Right atrium auricular region (tissue), 2 donors: ENCODE measurements at regions not wholly inside any gene's neighbourhood (a gene's known extent, or its start where the extent isn't known, plus 50 kb on each side); places are given as distances from the start of the nearest gene placed in this dataset.
"Not testable (repeated sequence)": the region's sequence is repeated elsewhere in the genome, so short reads cannot be mapped to it uniquely, and the experiment has no call there.

Source experiments
- DNase-seq: peaks from one replicate; pipeline ENCODE4 v3.0.0-alpha.2; 2019; ENCODE audit warnings: low spot score
- H3K27ac ChIP-seq, 2 donors: fragments of 200-600 bp; sonication (generic); 1 replicate in 1 of 2; 2 replicates in 1 of 2; pipeline ENCODE4 v1.5.1; 2016 to 2019
- H3K27me3 ChIP-seq, 2 donors: fragments of 200-600 bp; sonication (generic); one replicate each; pipeline versions ENCODE4 v1.5.1 to v1.6.0; 2017 to 2019
- H3K36me3 ChIP-seq: fragments of 200-600 bp; sonication (generic); one replicate; pipeline ENCODE4 v1.5.1; 2016
- H3K4me1 ChIP-seq, 2 donors: fragments of 200-600 bp; sonication (generic); one replicate each; pipeline versions ENCODE4 v1.5.1 to v1.6.0; 2017 to 2019
- H3K4me3 ChIP-seq, 2 donors: fragments of 200-600 bp; sonication (generic); 1 replicate in 1 of 2; 2 replicates in 1 of 2; pipeline ENCODE4 v1.5.1; 2017 to 2019; ENCODE audit warnings: mild to moderate bottlenecking in 1 of 2, moderate library complexity in 1 of 2
- H3K9me3 ChIP-seq, 2 donors: fragments of 200-600 bp; sonication (generic); one replicate each; pipeline ENCODE4 v1.5.1; 2019
- CTCF ChIP-seq, 2 donors: fragments of 200-600 bp; sonication (generic); IDR thresholded peaks; one replicate each; pipeline ENCODE4 v1.5.1; 2019; ENCODE audit warnings: antibody characterized with exemption in 2 of 2

GRCh38 chr16:88309908-88310265 lies 72.9 kb upstream of the ZNF469 start:
- peaks cover 0 to 2% of the 10 kb centered on the region in 2 donors for H3K4me1 ChIP-seq
- no peak overlapping the region for H3K27ac ChIP-seq
- H3K9me3 ChIP-seq, result peaks cover 0 to 10% of the 10 kb centered on the region in 2 donors
- no peak overlapping the region for H3K4me3 ChIP-seq
- DNase-seq, result no peak
- TF ChIP-seq CTCF (IDR thresholded peaks at IDR 0.05), result no peak
- no peaks in the 10 kb centered on the region for H3K36me3 ChIP-seq
- no peaks in the 10 kb centered on the region for H3K27me3 ChIP-seq

DNA sequence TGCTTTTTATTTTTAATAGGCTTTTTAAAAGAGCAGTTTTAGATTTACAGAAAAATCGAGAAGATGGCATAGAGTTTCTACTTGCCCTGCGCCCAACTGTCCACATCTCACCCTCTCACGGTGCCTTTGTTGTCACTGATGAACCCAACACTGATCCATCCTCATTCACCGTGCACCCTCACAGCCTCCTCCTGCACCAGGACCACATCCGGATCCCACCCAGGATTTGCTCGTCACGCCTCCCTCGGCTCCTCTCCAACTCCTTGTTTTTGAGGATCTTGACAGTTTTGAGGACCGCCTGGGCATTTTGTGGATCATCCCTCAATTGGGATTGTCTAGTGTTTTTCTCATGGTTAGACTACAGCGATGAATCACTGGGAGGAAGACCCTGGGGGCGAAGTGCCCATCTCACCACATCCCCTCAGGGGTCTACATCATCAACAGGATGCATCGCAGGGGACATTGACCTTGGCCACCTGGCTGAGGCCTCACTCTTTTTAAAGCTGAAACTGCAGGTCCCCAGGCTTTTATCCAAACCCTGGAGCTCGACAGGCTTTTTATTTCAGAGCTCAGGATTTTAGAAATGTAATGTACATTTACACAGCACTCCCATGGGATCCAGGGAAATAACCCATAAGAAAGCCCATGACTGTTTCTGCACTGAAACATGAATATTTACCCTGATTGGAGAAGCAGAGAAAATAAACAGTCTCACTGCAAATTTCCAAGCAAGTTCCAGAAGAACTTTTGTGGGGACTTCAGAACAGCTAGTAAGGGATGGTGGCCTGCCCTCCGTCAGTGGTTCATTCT lies 71.8 kb upstream of the ZNF469 start:
- Histone ChIP-seq H3K27me3 (no peaks in the 10 kb centered on the region), H3K4me3 (no peak overlapping the region), H3K9me3 (peaks cover 0 to 10% of the 10 kb centered on the region in 2 donors), H3K27ac (no peak overlapping the region), H3K36me3 (no peaks in the 10 kb centered on the region), H3K4me1 (no peaks in the 10 kb centered on the region)
- no peak for DNase-seq
- no peak for TF ChIP-seq CTCF (IDR thresholded peaks at IDR 0.05)

GRCh38 chr16:88311860-88312259 lies 70.9 kb upstream of the ZNF469 start:
- DNase-seq, H3K36me3 ChIP-seq, H3K4me3 ChIP-seq, H3K27me3 ChIP-seq, H3K4me1 ChIP-seq, H3K27ac ChIP-seq, H3K9me3 ChIP-seq: not testable (repeated sequence)

- TF ChIP-seq CTCF (IDR thresholded peaks at IDR 0.05), result no peak
- no peak overlapping the region for H3K27ac ChIP-seq
- DNase-seq, result no peak
- no peak overlapping the region for H3K4me3 ChIP-seq
- H3K36me3 ChIP-seq, result no peaks in the 10 kb centered on the region
- H3K27me3 ChIP-seq, result no peaks in the 10 kb centered on the region
- peaks cover 0 to under 1% of the 10 kb centered on the region in 2 donors for H3K4me1 ChIP-seq
- H3K9me3 ChIP-seq, result peaks cover 0 to 4% of the 10 kb centered on the region in 2 donors
These were observed 70.0 kb upstream of the ZNF469 start for GRCh38 chr16:88312732-88313131.

DNA sequence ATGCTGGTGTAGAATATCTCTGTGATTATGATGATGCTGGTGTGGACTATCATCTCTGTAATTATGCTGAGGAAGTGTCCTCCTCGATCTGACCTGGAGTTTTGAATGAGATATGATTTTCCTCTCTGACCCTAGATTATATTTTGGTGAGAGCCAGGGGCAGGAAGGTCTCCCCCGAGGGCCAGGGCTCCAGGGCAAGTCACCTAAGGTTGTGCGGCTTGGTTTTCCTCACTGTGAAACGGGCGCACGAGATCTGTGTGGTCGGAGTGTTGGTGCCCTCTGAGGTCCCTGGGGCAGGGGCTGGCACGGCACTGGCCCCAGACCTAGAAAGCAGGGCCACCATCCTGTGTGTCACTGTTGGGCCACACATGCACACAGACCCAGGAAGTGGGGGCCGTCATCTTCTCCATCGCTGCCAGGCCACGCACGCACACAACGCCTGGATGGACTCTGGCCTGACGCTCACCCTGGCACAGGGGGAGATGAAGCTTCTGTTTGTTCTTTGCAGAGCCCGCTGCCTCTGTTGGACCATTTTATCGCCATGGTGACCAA lies 67.7 kb upstream of the ZNF469 start:
- DNase-seq, result no peak
- TF ChIP-seq CTCF (IDR thresholded peaks at IDR 0.05), result no peak
- no peaks in the 10 kb centered on the region for H3K27me3 ChIP-seq
- no peaks in the 10 kb centered on the region for H3K9me3 ChIP-seq
- peaks cover 0 to 6% of the 10 kb centered on the region in 2 donors for H3K4me1 ChIP-seq
- H3K4me3 ChIP-seq, result no peak overlapping the region
- H3K36me3 ChIP-seq, result no peaks in the 10 kb centered on the region
- no peak overlapping the region for H3K27ac ChIP-seq

- Histone ChIP-seq H3K27me3 (no peaks in the 10 kb centered on the region), H3K4me1 (peaks cover 0 to 6% of the 10 kb centered on the region in 2 donors), H3K27ac (no peak overlapping the region), H3K9me3 (no peaks in the 10 kb centered on the region), H3K36me3 (no peaks in the 10 kb centered on the region), H3K4me3 (no peak overlapping the region)
- no peak for DNase-seq
- TF ChIP-seq CTCF (IDR thresholded peaks at IDR 0.05), result no peak
These were observed 67.1 kb upstream of the ZNF469 start for GRCh38 chr16:88315543-88316105.
